Heart left ventricle (tissue), 13 donors: ENCODE measurements at regions not wholly inside any gene's neighbourhood (a gene's known extent, or its start where the extent isn't known, plus 50 kb on each side); places are given as distances from the start of the nearest gene placed in this dataset.

Experiments
- POLR2A ChIP-seq, 2 donors: fragments of 450-650 bp; IDR thresholded peaks; one replicate each; pipeline ENCODE4 v1.6.1; 2017; ENCODE audit warnings: antibody characterized with exemption in 2 of 2, mild to moderate bottlenecking in 2 of 2, moderate library complexity in 2 of 2
- TF ChIP-seq, protein P1 (sequence below), 12 donors: fragments of 200-600 bp; sonication (generic) in 4 of 12; IDR thresholded peaks; one replicate each; pipeline versions ENCODE4 v1.5.0 to v1.8.0; 2018 to 2022; ENCODE audit warnings: antibody characterized with exemption in 12 of 12, mild to moderate bottlenecking in 5 of 12
- donor health status: ischemic (EF 13 %, LVEDD 7.1; RV severe dilation, severe dysfunction).
- donor health status: DM: no; HTN: yes; CAD: no.
- donor health status: DM: no; HTN: no; CAD: no.
- donor health status: ischemic (EF 25% LVEDD 6.9; RV normal size, moderate dysfunction).
- donor health status: ischemic (EF 25% LVEDD 5.7; RV mildly dilated, moderate dysfunction).
- donor health status: ischemic (EF 35%, LVEDD 5.7; RV mildly dilated, moderate dysfunction).
- donor health status: nonischemic (EF 11% LVEDD 7.7; RV severe dilation, severe dysfunction).
- donor health status: DM: yes; HTN: yes; CAD: no.
- donor health status: PGD.
- donor health status: ischemic (EF 29% LVEDD 5.4; RV normal size, mild dysfunction).
- donor health status: nonischemic (EF 23%, LVEDD 6.1; RV moderate dilation, normal function).

DNA sequence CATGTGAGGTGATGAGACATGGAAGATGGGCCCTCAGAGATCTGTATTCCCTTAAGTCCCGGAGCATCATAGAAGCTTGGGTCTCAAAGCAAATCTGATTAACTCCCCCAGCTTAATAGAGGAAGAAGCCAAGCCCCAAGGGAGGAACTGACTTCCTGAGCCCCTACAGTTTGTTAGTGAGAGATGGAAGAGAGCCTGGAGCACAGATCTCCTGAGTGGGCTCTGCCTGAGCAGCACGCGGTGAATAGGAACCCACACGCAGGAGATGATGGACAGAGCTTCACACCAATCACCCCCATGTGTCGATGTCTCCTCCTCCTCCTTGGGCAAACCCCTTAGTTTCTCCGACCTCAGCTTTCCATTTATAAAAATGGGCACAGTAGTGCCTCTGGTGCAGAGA, 50.1 kb upstream of the ATP12A start:
- TF ChIP-seq, protein P1, sequence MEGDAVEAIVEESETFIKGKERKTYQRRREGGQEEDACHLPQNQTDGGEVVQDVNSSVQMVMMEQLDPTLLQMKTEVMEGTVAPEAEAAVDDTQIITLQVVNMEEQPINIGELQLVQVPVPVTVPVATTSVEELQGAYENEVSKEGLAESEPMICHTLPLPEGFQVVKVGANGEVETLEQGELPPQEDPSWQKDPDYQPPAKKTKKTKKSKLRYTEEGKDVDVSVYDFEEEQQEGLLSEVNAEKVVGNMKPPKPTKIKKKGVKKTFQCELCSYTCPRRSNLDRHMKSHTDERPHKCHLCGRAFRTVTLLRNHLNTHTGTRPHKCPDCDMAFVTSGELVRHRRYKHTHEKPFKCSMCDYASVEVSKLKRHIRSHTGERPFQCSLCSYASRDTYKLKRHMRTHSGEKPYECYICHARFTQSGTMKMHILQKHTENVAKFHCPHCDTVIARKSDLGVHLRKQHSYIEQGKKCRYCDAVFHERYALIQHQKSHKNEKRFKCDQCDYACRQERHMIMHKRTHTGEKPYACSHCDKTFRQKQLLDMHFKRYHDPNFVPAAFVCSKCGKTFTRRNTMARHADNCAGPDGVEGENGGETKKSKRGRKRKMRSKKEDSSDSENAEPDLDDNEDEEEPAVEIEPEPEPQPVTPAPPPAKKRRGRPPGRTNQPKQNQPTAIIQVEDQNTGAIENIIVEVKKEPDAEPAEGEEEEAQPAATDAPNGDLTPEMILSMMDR (IDR thresholded peaks at IDR 0.05) = no peak
- no peak for TF ChIP-seq POLR2A (IDR thresholded peaks at IDR 0.05)
